NCI-H748 treated with DMSO at 0.1 percent for 48 hours (cell line): ENCODE measurements at regions not wholly inside any gene's neighbourhood (a gene's known extent, or its start where the extent isn't known, plus 50 kb on each side); places are given as distances from the start of the nearest gene placed in this dataset.
"Not testable (repeated sequence)": the region's sequence is repeated elsewhere in the genome, so short reads cannot be mapped to it uniquely, and the experiment has no call there.

Experiments
- DNase-seq: peaks from one replicate; lab custom pipeline; 2025; lab: John Stamatoyannopoulos, UW

DNA sequence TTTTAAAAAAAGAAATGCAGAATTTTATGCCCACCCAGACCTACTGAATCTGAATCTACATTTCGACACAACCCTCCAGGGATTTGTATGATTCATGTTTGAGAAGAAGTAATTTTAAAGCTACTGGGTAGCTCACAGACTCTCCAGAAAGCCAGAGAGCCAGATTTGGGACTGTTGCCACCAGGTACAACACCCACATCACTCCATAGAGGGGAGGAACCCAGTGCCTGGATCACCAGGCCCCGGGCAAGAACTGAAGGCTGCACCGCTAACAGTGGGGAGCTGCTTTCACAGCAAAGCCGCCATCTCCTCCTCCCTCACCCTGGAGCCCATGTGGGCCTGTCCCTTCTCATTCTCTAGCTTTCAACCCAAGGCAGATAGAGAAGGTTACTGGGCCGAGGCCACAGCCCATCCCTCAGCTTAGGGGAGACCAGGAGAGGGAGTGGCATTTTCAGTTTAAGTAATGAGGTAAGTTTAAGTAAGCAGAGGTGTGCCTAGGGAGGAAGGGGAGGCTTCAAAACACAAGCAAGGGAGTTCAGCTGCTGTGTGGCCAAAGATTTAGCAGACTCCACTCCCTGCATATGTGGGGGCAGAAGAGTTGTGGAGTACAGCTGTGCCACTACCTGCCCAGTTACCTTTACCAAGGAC is 109.8 kb downstream of the IL12A start:
- no peak for DNase-seq

GRCh38 chr3:160098926-160099626 is 110.4 kb downstream of the IL12A start:
- no peak for DNase-seq

GRCh38 chr3:160099834-160100233 is 111.2 kb downstream of the IL12A start:
- no peak for DNase-seq

DNA sequence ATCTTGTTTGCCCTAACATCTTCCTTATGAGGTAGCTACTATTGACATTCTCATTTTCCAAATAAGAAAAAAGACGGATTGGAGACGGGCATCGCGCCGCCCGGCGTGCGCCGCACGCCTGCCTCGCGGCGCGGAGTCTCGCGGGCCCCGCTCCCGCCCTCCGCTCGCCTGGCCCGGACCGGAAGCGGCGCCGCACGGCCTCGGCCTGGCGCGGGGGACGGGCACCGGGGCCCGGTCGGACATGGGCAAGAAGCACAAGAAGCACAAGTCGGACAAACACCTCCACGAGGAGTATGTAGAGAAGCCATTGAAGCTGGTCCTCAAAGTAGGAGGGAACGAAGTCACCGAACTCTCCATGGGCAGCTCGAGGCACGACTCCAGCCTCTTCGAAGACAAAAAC is 112.0 kb downstream of the IL12A start:
- no peak for DNase-seq

GRCh38 chr3:160102001-160102400 is 113.4 kb downstream of the IL12A start:
- DNase-seq = not testable (repeated sequence)

GRCh38 chr3:160103397-160103796 is 114.8 kb downstream of the IL12A start:
- DNase-seq = no peak

DNA sequence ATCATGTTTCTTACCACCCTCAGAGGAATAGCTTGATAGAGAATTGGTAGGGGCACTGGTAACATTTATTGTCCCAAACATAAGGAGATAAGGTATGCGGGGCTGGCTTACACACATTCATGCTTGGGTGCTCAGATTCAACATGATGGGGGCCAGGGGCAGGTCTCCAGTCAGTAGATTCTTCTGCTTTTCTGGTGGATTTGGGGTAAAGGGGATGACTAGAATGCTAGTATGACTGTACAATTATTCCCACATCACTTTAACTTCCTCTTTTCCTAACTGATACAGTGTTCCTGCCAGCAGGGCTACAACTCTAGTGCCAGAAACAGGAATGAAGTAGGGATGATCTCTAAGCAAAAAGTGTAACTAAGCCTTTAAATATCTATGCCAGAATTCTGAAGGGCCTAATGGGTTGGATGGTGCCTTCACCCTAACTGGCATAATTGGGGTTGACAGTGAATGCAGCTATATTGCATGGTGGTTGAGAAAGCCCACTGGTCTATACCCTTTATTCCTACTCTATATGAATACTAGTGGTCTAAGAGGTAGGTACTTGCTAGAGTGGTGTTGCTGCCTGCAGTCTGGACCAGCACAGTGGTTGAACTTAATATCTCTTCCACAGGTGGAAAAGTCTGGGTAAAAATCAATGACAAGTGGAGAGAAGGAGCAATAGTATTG is 117.4 kb downstream of the IL12A start:
- DNase-seq = no peak

- no peak for DNase-seq
Observed at GRCh38 chr3:160106905-160107861, 118.0 kb upstream of the C3orf80 start.

GRCh38 chr3:160108362-160108761 is 116.9 kb upstream of the C3orf80 start:
- no peak for DNase-seq

GRCh38 chr3:160112481-160112880 is 112.7 kb upstream of the C3orf80 start:
- DNase-seq = no peak

- no peak for DNase-seq
Observed at GRCh38 chr3:160112996-160113395, 112.2 kb upstream of the C3orf80 start.

GRCh38 chr3:160114355-160114995 is 110.7 kb upstream of the C3orf80 start:
- no peak for DNase-seq

DNA sequence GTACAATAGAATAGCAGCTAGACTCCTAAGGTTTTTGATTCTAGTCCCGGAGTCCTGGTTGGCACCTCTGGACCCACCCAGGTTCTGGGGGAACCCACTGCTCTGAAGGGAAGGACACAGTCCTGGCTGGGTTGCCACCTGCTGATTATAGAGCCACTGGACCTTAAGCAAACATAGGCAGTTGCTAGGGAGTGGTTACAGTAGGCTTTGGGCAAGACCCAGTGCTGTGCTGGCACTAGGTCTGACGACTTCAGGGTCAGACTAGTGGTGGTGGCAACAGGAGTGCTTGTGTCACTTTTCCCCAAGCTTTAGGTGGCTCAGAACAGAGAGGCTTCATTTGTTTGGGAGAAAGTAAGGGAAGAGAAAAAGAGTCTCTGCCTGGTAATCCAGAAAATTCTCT is 109.8 kb upstream of the C3orf80 start:
- DNase-seq = no peak

- DNase-seq = no peak
Observed at GRCh38 chr3:160124224-160124623, 101.0 kb upstream of the C3orf80 start.

GRCh38 chr3:160125258-160125657 is 100.0 kb upstream of the C3orf80 start:
- no peak for DNase-seq

DNA sequence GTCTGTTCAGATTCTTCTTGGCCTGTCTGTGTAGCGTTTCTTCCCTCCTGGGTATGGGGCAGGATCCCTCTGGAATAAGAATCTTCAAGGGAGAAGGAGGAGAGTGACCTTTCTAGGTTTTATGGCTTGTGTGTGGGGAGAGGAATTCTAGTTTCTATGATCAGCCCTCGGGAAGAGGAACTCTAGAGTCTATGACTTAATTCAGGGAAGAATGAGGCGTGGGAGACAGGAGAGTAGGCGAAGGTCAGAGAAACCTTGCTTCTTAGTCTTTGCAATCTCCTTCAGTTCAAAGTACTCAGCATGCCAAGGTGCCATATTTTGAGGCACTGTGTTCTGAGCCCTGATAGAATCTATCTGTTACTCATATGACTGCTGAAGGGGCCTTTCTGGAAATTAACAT is 99.2 kb upstream of the C3orf80 start:
- DNase-seq = no peak

DNA sequence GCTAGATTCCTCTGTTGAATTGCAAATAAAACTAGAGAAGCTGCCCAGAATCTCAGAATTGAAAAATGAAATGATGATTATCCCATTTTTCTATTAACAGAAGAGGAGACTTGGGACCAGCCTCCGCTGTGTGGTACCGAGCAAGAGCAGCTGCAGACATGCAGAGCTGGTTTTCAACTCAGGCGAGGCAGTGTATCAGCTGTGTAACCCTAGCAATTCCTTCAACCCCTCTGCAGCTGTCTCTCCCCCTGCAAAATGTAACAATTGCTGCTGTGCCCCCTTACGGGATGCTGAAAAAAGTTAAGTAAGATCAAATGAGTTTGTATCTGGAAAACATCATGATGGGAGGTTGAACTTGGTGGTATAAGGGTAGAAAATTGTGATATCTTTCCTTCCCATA is 98.5 kb upstream of the C3orf80 start:
- DNase-seq = no peak

DNA sequence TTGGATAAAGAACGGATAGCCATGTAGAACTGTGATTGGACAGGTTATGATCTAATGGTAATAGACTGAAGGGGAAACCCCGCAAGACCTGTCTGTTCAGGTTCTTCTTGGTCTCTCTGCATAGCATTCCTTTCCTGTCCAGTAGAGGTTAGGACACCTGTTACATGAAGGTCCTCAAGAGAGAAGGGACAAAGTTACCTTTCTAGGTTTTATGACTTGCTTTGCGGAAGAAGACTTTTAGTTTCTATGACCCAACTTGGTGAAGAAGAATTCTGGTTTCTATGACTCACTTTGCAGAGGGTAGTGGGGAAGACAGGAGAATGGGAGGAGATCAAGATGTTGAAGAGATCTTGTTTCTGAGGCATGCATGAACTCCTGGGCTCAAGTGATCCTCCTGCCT is 97.9 kb upstream of the C3orf80 start:
- DNase-seq = no peak

DNA sequence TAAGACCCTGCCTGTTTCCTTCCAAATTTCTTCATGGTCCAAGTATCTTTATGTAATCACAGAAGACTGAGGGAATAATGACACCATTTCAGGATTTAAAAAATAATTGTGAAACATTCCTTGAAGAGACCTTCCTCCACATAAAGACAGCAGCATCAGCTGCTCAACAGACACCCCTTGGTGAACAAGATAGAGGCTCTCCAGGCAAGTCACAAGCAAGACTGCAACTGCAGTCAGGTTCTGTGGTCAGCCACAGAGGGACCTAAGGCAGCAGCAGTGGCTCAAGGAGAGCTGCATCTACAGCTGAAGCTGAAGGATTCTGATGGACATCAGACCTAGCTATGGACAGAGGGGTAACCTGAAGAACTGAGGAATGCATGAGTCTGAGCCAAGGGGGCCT is 97.2 kb upstream of the C3orf80 start:
- no peak for DNase-seq

- no peak for DNase-seq
Observed at GRCh38 chr3:160129459-160130061, 95.7 kb upstream of the C3orf80 start.

DNA sequence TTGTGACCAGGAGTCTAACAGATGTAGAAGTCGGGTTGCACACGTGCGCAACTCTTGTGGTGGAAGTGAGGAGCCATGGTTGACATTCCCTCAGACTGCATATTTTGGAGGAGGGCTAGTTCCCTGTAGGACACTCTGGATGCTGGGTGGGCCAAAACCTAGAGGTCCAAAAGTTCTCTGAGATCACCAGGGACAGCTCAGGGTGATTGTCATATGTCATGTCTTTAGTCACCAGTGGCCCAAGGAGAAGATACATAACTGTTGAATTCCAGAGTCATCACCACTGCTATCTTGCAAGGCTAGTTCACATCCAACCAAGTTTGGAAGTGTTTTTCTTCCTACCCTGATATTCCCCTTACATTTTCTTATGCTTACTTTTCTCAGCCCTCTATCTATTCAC is 95.2 kb upstream of the C3orf80 start:
- no peak for DNase-seq
